Endothelial cell of umbilical vein (primary cell): ENCODE measurements at regions not wholly inside any gene's neighbourhood (a gene's known extent, or its start where the extent isn't known, plus 50 kb on each side); places are given as distances from the start of the nearest gene placed in this dataset.

Source experiments
- POLR2A ChIP-seq: IDR thresholded peaks from 2 replicates; pipeline ENCODE4 v1.6.1; 2012; ENCODE audit warnings: low read depth, mild to moderate bottlenecking, control low read depth, low read length
- POLR2AphosphoS5 ChIP-seq: IDR thresholded peaks from 2 replicates; pipeline ENCODE4 v1.6.1; 2012; ENCODE audit warnings: low read depth, mild to moderate bottlenecking, control low read depth, low read length, moderate library complexity; ENCODE audit not compliant: insufficient read depth
- TF ChIP-seq, protein P1 (sequence below), 2 donors: IDR thresholded peaks; 1 replicate in 1 of 2; 2 replicates in 1 of 2; pipeline ENCODE4 v1.5.1; 2011; ENCODE audit warnings: low read length in 2 of 2, mild to moderate bottlenecking in 2 of 2, moderate library complexity in 2 of 2, control low read depth in 1 of 2, inconsistent platforms in 1 of 2, low read depth in 1 of 2; ENCODE audit not compliant: insufficient read depth in 1 of 2; ENCODE audit errors: extremely low read depth in 1 of 2
- TF ChIP-seq, protein P2 (sequence below): IDR thresholded peaks from 2 replicates; pipeline ENCODE4 v1.6.1; 2011; ENCODE audit not compliant: insufficient read depth, insufficient read length

DNA sequence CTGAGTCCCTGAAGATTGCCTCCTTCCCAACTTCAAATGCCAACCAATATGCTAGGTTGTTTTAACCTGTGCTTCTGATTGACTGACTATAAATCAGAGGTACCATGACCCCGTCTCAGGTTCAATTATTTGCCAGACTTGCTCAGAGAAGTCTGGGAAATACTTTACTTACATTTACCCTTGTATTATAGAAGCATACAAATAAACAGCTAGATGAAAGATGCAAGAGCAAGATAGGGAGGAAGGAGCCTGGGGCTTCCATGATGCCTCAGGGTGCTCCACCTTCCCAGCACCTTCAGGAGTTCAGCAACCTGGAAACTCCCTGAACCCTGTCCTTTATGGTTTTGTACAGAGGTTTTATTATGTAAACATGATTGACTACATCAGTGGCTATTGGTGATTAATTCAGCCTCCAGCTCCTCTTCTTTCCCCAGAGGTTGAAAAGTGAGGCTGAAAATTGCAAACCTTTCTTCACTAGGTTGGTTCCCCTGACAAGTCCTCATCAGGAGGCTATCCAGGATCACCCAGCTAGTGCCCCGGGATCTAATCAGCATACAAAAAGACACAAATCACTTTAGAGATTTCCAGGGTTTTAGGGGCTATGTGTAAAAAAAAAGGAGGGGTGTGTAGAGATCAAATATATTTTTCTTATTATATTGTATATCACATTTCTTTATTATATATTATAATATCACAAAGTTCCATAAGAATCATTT is 547.7 kb downstream of the EPM2A start:
- TF ChIP-seq POLR2A (no peak), POLR2AphosphoS5 (no peak)
- TF ChIP-seq, protein P1, sequence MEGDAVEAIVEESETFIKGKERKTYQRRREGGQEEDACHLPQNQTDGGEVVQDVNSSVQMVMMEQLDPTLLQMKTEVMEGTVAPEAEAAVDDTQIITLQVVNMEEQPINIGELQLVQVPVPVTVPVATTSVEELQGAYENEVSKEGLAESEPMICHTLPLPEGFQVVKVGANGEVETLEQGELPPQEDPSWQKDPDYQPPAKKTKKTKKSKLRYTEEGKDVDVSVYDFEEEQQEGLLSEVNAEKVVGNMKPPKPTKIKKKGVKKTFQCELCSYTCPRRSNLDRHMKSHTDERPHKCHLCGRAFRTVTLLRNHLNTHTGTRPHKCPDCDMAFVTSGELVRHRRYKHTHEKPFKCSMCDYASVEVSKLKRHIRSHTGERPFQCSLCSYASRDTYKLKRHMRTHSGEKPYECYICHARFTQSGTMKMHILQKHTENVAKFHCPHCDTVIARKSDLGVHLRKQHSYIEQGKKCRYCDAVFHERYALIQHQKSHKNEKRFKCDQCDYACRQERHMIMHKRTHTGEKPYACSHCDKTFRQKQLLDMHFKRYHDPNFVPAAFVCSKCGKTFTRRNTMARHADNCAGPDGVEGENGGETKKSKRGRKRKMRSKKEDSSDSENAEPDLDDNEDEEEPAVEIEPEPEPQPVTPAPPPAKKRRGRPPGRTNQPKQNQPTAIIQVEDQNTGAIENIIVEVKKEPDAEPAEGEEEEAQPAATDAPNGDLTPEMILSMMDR (IDR thresholded peaks at IDR 0.05; ENCODE audit: extremely low read depth in 1 of 2, insufficient read depth in 1 of 2, low read depth in 1 of 2, low read length in 2 of 2): no peak
- TF ChIP-seq, protein P2, sequence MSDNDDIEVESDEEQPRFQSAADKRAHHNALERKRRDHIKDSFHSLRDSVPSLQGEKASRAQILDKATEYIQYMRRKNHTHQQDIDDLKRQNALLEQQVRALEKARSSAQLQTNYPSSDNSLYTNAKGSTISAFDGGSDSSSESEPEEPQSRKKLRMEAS: no peak
